Karpas-422 (cell line): ENCODE measurements at regions not wholly inside any gene's neighbourhood (a gene's known extent, or its start where the extent isn't known, plus 50 kb on each side); places are given as distances from the start of the nearest gene placed in this dataset.

Experiments used
- DNase-seq: peaks from one replicate; pipeline ENCODE4 v3.0.0-alpha.2; 2015
- H2AFZ ChIP-seq: fragments of 200-600 bp; sonication (generic); 2 replicates; pipeline ENCODE4 v1.6.1; 2014; ENCODE audit warnings: antibody characterized with exemption, low read length, mixed read lengths
- H3K27ac ChIP-seq: fragments of 200-600 bp; sonication (generic); 2 replicates; pipeline ENCODE4 v1.5.1; 2014; ENCODE audit warnings: mild to moderate bottlenecking, low read length, moderate library complexity
- H3K27me3 ChIP-seq: fragments of 200-600 bp; sonication (generic); 2 replicates; pipeline ENCODE4 v1.6.1; 2014; ENCODE audit warnings: low read length, mixed read lengths
- H3K36me3 ChIP-seq: fragments of 200-600 bp; sonication (generic); 2 replicates; pipeline ENCODE4 v1.6.1; 2014; ENCODE audit warnings: low read length, mixed read lengths; ENCODE audit not compliant: insufficient read depth
- H3K4me1 ChIP-seq: fragments of 200-600 bp; sonication (generic); 2 replicates; pipeline ENCODE4 v1.6.1; 2014; ENCODE audit warnings: mild to moderate bottlenecking, low read length, mixed read lengths
- H3K4me2 ChIP-seq: fragments of 200-600 bp; sonication (generic); 2 replicates; pipeline ENCODE4 v1.6.1; 2014; ENCODE audit warnings: low read length, low read depth, mild to moderate bottlenecking; ENCODE audit not compliant: poor library complexity, severe bottlenecking
- H3K4me3 ChIP-seq: fragments of 200-600 bp; sonication (generic); 2 replicates; pipeline ENCODE4 v1.5.1; 2014; ENCODE audit warnings: mild to moderate bottlenecking, antibody characterized with exemption, low read length, mixed read lengths
- H3K79me2 ChIP-seq: fragments of 200-600 bp; sonication (generic); 2 replicates; pipeline ENCODE4 v1.6.1; 2014; ENCODE audit warnings: mild to moderate bottlenecking, low read length, mixed read lengths
- H3K9ac ChIP-seq: fragments of 200-600 bp; sonication (generic); 2 replicates; pipeline ENCODE4 v1.6.0; 2014; ENCODE audit warnings: low read length
- H3K9me2 ChIP-seq: fragments of 200-600 bp; sonication (generic), shearing (Covaris generic); replicated peaks from 2 replicates; pipeline ENCODE4 v1.6.0; 2014; ENCODE audit warnings: mild to moderate bottlenecking, low read length, moderate library complexity; ENCODE audit not compliant: insufficient read depth
- H3K9me3 ChIP-seq: fragments of 300-700, 200-600 bp; sonication (generic); 2 replicates; pipeline ENCODE4 v1.6.1; 2014; ENCODE audit warnings: low read length, mixed read lengths
- H4K20me1 ChIP-seq: fragments of 200-600 bp; sonication (generic); 2 replicates; pipeline ENCODE4 v1.6.1; 2014; ENCODE audit warnings: mild to moderate bottlenecking, antibody characterized with exemption, low read length, low read depth; ENCODE audit not compliant: insufficient read depth

- Histone ChIP-seq H3K4me2 (no peak overlapping the region), H3K36me3 (no peaks in the 10 kb centered on the region), H3K9me3 (peaks cover 16% of the 10 kb centered on the region), H3K27me3 (no peaks in the 10 kb centered on the region), H3K27ac (no peak overlapping the region), H3K4me3 (no peak overlapping the region), H3K79me2 (no peaks in the 10 kb centered on the region), H3K9ac (no peak overlapping the region), H3K4me1 (no peaks in the 10 kb centered on the region), H4K20me1 (no peaks in the 10 kb centered on the region), H3K9me2 (no peaks in the 10 kb centered on the region), H2AFZ (no peak overlapping the region)
- no peak for DNase-seq
Measured at GRCh38 chr2:2577407-2577831, 246.3 kb upstream of the MYT1L start.

- H3K9me3 ChIP-seq: peaks cover 16% of the 10 kb centered on the region
- H3K4me3 ChIP-seq: no peak overlapping the region
- H2AFZ ChIP-seq: no peak overlapping the region
- H3K27me3 ChIP-seq: no peaks in the 10 kb centered on the region
- no peaks in the 10 kb centered on the region for H3K36me3 ChIP-seq
- H3K79me2 ChIP-seq: no peaks in the 10 kb centered on the region
- no peak for DNase-seq
- no peak overlapping the region for H3K27ac ChIP-seq
- H3K4me2 ChIP-seq: no peak overlapping the region
- no peaks in the 10 kb centered on the region for H3K4me1 ChIP-seq
- H4K20me1 ChIP-seq: no peaks in the 10 kb centered on the region
- H3K9ac ChIP-seq: no peak overlapping the region
- no peaks in the 10 kb centered on the region for H3K9me2 ChIP-seq
Measured at GRCh38 chr2:2575870-2576386, 244.9 kb upstream of the MYT1L start.

GRCh38 chr2:2575181-2575577 lies 244.1 kb upstream of the MYT1L start:
- Histone ChIP-seq H3K9me2 (no peaks in the 10 kb centered on the region), H2AFZ (no peak overlapping the region), H3K36me3 (no peaks in the 10 kb centered on the region), H3K4me2 (no peak overlapping the region), H3K4me1 (no peaks in the 10 kb centered on the region), H3K27me3 (no peaks in the 10 kb centered on the region), H4K20me1 (no peaks in the 10 kb centered on the region), H3K4me3 (no peak overlapping the region), H3K9ac (no peak overlapping the region), H3K27ac (no peak overlapping the region), H3K9me3 (peaks cover 16% of the 10 kb centered on the region), H3K79me2 (no peaks in the 10 kb centered on the region)
- DNase-seq: no peak

GRCh38 chr2:2574401-2575180 lies 243.5 kb upstream of the MYT1L start:
- H3K9me2 ChIP-seq: no peaks in the 10 kb centered on the region
- no peak overlapping the region for H3K4me3 ChIP-seq
- H2AFZ ChIP-seq: no peak overlapping the region
- H3K36me3 ChIP-seq: no peaks in the 10 kb centered on the region
- H3K79me2 ChIP-seq: no peaks in the 10 kb centered on the region
- no peak overlapping the region for H3K9ac ChIP-seq
- no peak for DNase-seq
- H3K27ac ChIP-seq: no peak overlapping the region
- H3K27me3 ChIP-seq: no peaks in the 10 kb centered on the region
- H3K9me3 ChIP-seq: peaks cover 16% of the 10 kb centered on the region
- no peaks in the 10 kb centered on the region for H3K4me1 ChIP-seq
- no peaks in the 10 kb centered on the region for H4K20me1 ChIP-seq
- H3K4me2 ChIP-seq: no peak overlapping the region

- Histone ChIP-seq H2AFZ (no peak overlapping the region), H3K27ac (no peak overlapping the region), H3K9me2 (no peaks in the 10 kb centered on the region), H3K4me3 (no peak overlapping the region), H3K9me3 (peaks cover 16% of the 10 kb centered on the region), H3K79me2 (no peaks in the 10 kb centered on the region), H3K36me3 (no peaks in the 10 kb centered on the region), H4K20me1 (no peaks in the 10 kb centered on the region), H3K9ac (no peak overlapping the region), H3K4me1 (no peaks in the 10 kb centered on the region), H3K4me2 (no peak overlapping the region), H3K27me3 (no peaks in the 10 kb centered on the region)
- DNase-seq: no peak
Measured at GRCh38 chr2:2573658-2574293, 242.7 kb upstream of the MYT1L start.

- no peaks in the 10 kb centered on the region for H3K9me2 ChIP-seq
- H3K9ac ChIP-seq: no peak overlapping the region
- no peak overlapping the region for H2AFZ ChIP-seq
- H3K4me2 ChIP-seq: no peak overlapping the region
- no peak overlapping the region for H3K4me3 ChIP-seq
- peaks cover 16% of the 10 kb centered on the region for H3K9me3 ChIP-seq
- no peaks in the 10 kb centered on the region for H3K4me1 ChIP-seq
- H3K79me2 ChIP-seq: no peaks in the 10 kb centered on the region
- no peaks in the 10 kb centered on the region for H4K20me1 ChIP-seq
- H3K36me3 ChIP-seq: no peaks in the 10 kb centered on the region
- DNase-seq: no peak
- no peaks in the 10 kb centered on the region for H3K27me3 ChIP-seq
- no peak overlapping the region for H3K27ac ChIP-seq
Measured at GRCh38 chr2:2573205-2573604, 242.1 kb upstream of the MYT1L start.

GRCh38 chr2:2572393-2573204 lies 241.5 kb upstream of the MYT1L start:
- H3K4me1 ChIP-seq: no peaks in the 10 kb centered on the region
- H3K36me3 ChIP-seq: no peaks in the 10 kb centered on the region
- no peak overlapping the region for H3K27ac ChIP-seq
- DNase-seq: no peak
- H4K20me1 ChIP-seq: no peaks in the 10 kb centered on the region
- H3K9ac ChIP-seq: no peak overlapping the region
- H3K79me2 ChIP-seq: no peaks in the 10 kb centered on the region
- H3K9me3 ChIP-seq: peaks cover 16% of the 10 kb centered on the region
- H3K9me2 ChIP-seq: no peaks in the 10 kb centered on the region
- H2AFZ ChIP-seq: no peak overlapping the region
- no peak overlapping the region for H3K4me3 ChIP-seq
- no peak overlapping the region for H3K4me2 ChIP-seq
- no peaks in the 10 kb centered on the region for H3K27me3 ChIP-seq
